SK-N-MC (cell line): ENCODE measurements at regions not wholly inside any gene's neighbourhood (a gene's known extent, or its start where the extent isn't known, plus 50 kb on each side); places are given as distances from the start of the nearest gene placed in this dataset.

ENCODE experiments used
- EZH2 ChIP-seq: fragments of 200-600 bp; sonication (generic); IDR thresholded peaks from one replicate; pipeline ENCODE4 v1.6.1; 2017; ENCODE audit warnings: antibody characterized with exemption
- POLR2AphosphoS5 ChIP-seq: IDR thresholded peaks from 2 replicates; pipeline ENCODE4 v1.6.1; 2012; ENCODE audit warnings: mild to moderate bottlenecking, low read depth, low read length, borderline replicate concordance

GRCh38 chr5:44246986-44247385 lies 142.2 kb downstream of the FGF10 start:
- TF ChIP-seq POLR2AphosphoS5 (no peak), EZH2 (no peak)
